Keratinocyte (primary cell): ENCODE measurements at regions not wholly inside any gene's neighbourhood (a gene's known extent, or its start where the extent isn't known, plus 50 kb on each side); places are given as distances from the start of the nearest gene placed in this dataset.

Source experiments
- EZH2 ChIP-seq: IDR thresholded peaks from one replicate; pipeline ENCODE4 v1.6.1; 2012; ENCODE audit warnings: inconsistent platforms, mild to moderate bottlenecking, low read length, moderate library complexity
- TF ChIP-seq, protein P1 (sequence below), 3 experiments: IDR thresholded peaks in 1 of 3; conservative IDR thresholded peaks in 1 of 3; optimal IDR thresholded peaks in 1 of 3; 2 replicates in 2 of 3; 3 replicates in 1 of 3; pipeline versions ENCODE3 to v1.5.1; 2011; ENCODE audit warnings: low read length in 3 of 3, mild to moderate bottlenecking in 3 of 3, moderate library complexity in 2 of 3, control low read depth in 1 of 3, inconsistent platforms in 1 of 3; ENCODE audit not compliant: insufficient read depth in 2 of 3; ENCODE audit errors: extremely low read depth in 1 of 3

- TF ChIP-seq, protein P1, sequence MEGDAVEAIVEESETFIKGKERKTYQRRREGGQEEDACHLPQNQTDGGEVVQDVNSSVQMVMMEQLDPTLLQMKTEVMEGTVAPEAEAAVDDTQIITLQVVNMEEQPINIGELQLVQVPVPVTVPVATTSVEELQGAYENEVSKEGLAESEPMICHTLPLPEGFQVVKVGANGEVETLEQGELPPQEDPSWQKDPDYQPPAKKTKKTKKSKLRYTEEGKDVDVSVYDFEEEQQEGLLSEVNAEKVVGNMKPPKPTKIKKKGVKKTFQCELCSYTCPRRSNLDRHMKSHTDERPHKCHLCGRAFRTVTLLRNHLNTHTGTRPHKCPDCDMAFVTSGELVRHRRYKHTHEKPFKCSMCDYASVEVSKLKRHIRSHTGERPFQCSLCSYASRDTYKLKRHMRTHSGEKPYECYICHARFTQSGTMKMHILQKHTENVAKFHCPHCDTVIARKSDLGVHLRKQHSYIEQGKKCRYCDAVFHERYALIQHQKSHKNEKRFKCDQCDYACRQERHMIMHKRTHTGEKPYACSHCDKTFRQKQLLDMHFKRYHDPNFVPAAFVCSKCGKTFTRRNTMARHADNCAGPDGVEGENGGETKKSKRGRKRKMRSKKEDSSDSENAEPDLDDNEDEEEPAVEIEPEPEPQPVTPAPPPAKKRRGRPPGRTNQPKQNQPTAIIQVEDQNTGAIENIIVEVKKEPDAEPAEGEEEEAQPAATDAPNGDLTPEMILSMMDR (optimal IDR thresholded peaks at IDR 0.05 in 1 of 3, IDR thresholded peaks at IDR 0.05 in 1 of 3, conservative IDR thresholded peaks at IDR 0.05 in 1 of 3; ENCODE audit: extremely low read depth in 1 of 3, insufficient read depth in 2 of 3, low read length in 3 of 3), result no peak
- no peak for TF ChIP-seq EZH2
These were observed 297.1 kb upstream of the DAB1 start for GRCh38 chr1:57721001-57721400.
